Astrocyte (in vitro differentiated cells and primary cell): ENCODE measurements at regions not wholly inside any gene's neighbourhood (a gene's known extent, or its start where the extent isn't known, plus 50 kb on each side); places are given as distances from the start of the nearest gene placed in this dataset.

ENCODE experiments used
- CTCF ChIP-seq: IDR thresholded peaks from 2 replicates; pipeline ENCODE4 v1.5.1; 2011; ENCODE audit warnings: low read depth, mild to moderate bottlenecking, inconsistent platforms, low read length, moderate library complexity; ENCODE audit not compliant: insufficient read depth
- EZH2 ChIP-seq: IDR thresholded peaks from 2 replicates; pipeline ENCODE4 v1.6.1; 2012; ENCODE audit warnings: mild to moderate bottlenecking, low read length, inconsistent platforms; ENCODE audit not compliant: insufficient read depth

GRCh38 chr3:88785841-88786240 is 321.6 kb upstream of the EPHA3 start:
- no peak for TF ChIP-seq CTCF
- no peak for TF ChIP-seq EZH2
